H1 (cell line): ENCODE measurements at regions not wholly inside any gene's neighbourhood (a gene's known extent, or its start where the extent isn't known, plus 50 kb on each side); places are given as distances from the start of the nearest gene placed in this dataset.
"Not testable (repeated sequence)": the region's sequence is repeated elsewhere in the genome, so short reads cannot be mapped to it uniquely, and the experiment has no call there.

Experiments used
- CTCF ChIA-PET: fragments of 300-600 bp; sonication (Branson Sonifier 250); formaldehyde crosslinking; loops from one replicate; lab custom pipeline; 2021; ENCODE audit not compliant: partially characterized antibody; lab: Charles Lee
- POLR2A ChIA-PET: fragments of 300-600 bp; sonication (Branson Sonifier 250); formaldehyde crosslinking; loops from one replicate; lab custom pipeline; 2021; ENCODE audit warnings: inconsistent platforms; ENCODE audit not compliant: partially characterized antibody; lab: Charles Lee
- DNase-seq, 2 experiments: peaks; one replicate each; pipeline versions ENCODE4 v3.0.0 to v3.0.0-alpha.2; 2010 to 2022; ENCODE audit warnings: low spot score in 2 of 2, low read depth in 1 of 2, mixed read lengths in 1 of 2
- FAIRE-seq: peaks from 2 replicates; lab custom pipeline; 2011; peaks lifted over from hg19 to GRCh38; lab: Jason Lieb, UNC
- H2AFZ ChIP-seq: 2 replicates; pipeline ENCODE4 v1.8.1; 2012; ENCODE audit warnings: low read length, inconsistent platforms
- H2AK5ac ChIP-seq: 2 replicates; pipeline ENCODE4 v1.6.1; 2013; ENCODE audit warnings: low read depth, low read length
- H2BK120ac ChIP-seq: replicated peaks from 2 replicates; pipeline ENCODE3; 2013; ENCODE audit warnings: low read depth, low read length, inconsistent platforms
- H2BK12ac ChIP-seq: 2 replicates; pipeline ENCODE4 v1.6.1; 2013; ENCODE audit warnings: low read depth, low read length
- H2BK15ac ChIP-seq: 2 replicates; pipeline ENCODE4 v1.6.1; 2013; ENCODE audit warnings: low read length
- H2BK20ac ChIP-seq: 2 replicates; pipeline ENCODE4 v1.6.1; 2013; ENCODE audit warnings: low read length
- H2BK5ac ChIP-seq: 2 replicates; pipeline ENCODE4 v1.6.1; 2013; ENCODE audit warnings: low read depth, low read length
- H3K14ac ChIP-seq: 2 replicates; pipeline ENCODE4 v1.6.1; 2013; ENCODE audit warnings: inconsistent platforms; ENCODE audit not compliant: insufficient read length
- H3K18ac ChIP-seq: 2 replicates; pipeline ENCODE4 v1.6.1; 2013; ENCODE audit warnings: low read length; ENCODE audit errors: extremely low read depth
- H3K23ac ChIP-seq: 2 replicates; pipeline ENCODE4 v1.6.1; 2013; ENCODE audit warnings: inconsistent platforms; ENCODE audit not compliant: insufficient read length
- H3K23me2 ChIP-seq: 2 replicates; pipeline ENCODE4 v1.6.1; 2013; ENCODE audit warnings: low read depth, low read length
- H3K27ac ChIP-seq: 2 replicates; pipeline ENCODE4 v1.6.1; 2011; ENCODE audit warnings: low read depth, low read length, inconsistent platforms
- H3K27me3 ChIP-seq, 4 experiments: replicated peaks in 1 of 4; 1 replicate in 1 of 4; 2 replicates in 3 of 4; pipeline versions ENCODE4 v1.6.1 to v1.8.1; 2011 to 2013; ENCODE audit warnings: low read length in 3 of 4, mild to moderate bottlenecking in 3 of 4, inconsistent platforms in 2 of 4, mixed read lengths in 2 of 4, moderate library complexity in 1 of 4; ENCODE audit not compliant: control insufficient read depth in 3 of 4, insufficient read depth in 3 of 4; ENCODE audit errors: extremely low read depth in 1 of 4
- H3K36me3 ChIP-seq, 4 experiments: 2 replicates each; pipeline versions ENCODE4 v1.6.1 to v1.8.1; 2011 to 2013; ENCODE audit warnings: mild to moderate bottlenecking in 4 of 4, low read length in 3 of 4, moderate library complexity in 2 of 4, control low read depth in 1 of 4, inconsistent platforms in 1 of 4; ENCODE audit not compliant: insufficient read depth in 4 of 4, control insufficient read depth in 2 of 4
- H3K4ac ChIP-seq: replicated peaks from 2 replicates; pipeline ENCODE3; 2013; ENCODE audit warnings: low read length, low read depth, mixed read lengths, inconsistent platforms; ENCODE audit not compliant: insufficient read length
- H3K4me1 ChIP-seq, 4 experiments: replicated peaks in 1 of 4; 1 replicate in 1 of 4; 2 replicates in 3 of 4; pipeline versions ENCODE4 v1.6.1 to v1.8.1; 2011 to 2013; ENCODE audit warnings: low read length in 3 of 4, inconsistent platforms in 2 of 4, mixed read lengths in 1 of 4; ENCODE audit not compliant: insufficient read depth in 4 of 4, control insufficient read depth in 3 of 4
- H3K4me2 ChIP-seq, 2 experiments: 2 replicates each; pipeline versions ENCODE4 v1.6.1 to v1.8.1; 2011 to 2013; ENCODE audit warnings: low read depth in 2 of 2, low read length in 2 of 2, control low read depth in 1 of 2, inconsistent platforms in 1 of 2, mild to moderate bottlenecking in 1 of 2; ENCODE audit not compliant: insufficient read depth in 1 of 2
- H3K4me3 ChIP-seq, 4 experiments: fragments of 200-600, 300-600 bp in 1 of 4; sonication (generic), shearing (Covaris generic), sonication (Bioruptor Twin) in 1 of 4; 2 replicates each; pipeline versions ENCODE4 v1.5.1 to v1.8.1; 2011 to 2016; ENCODE audit warnings: low read length in 4 of 4, low read depth in 3 of 4, control low read depth in 2 of 4, inconsistent platforms in 2 of 4, mild to moderate bottlenecking in 2 of 4, mixed read lengths in 1 of 4, moderate library complexity in 1 of 4; ENCODE audit not compliant: insufficient read depth in 2 of 4; ENCODE audit errors: extremely low read depth in 1 of 4
- H3K56ac ChIP-seq: replicated peaks from 2 replicates; pipeline ENCODE3; 2013; ENCODE audit warnings: low read depth, mild to moderate bottlenecking, mixed read lengths, low read length, inconsistent platforms; ENCODE audit not compliant: insufficient read length
- H3K79me1 ChIP-seq: 2 replicates; pipeline ENCODE4 v1.6.1; 2013; ENCODE audit warnings: low read depth, low read length, control low read depth
- H3K79me2 ChIP-seq, 2 experiments: 2 replicates each; pipeline versions ENCODE4 v1.6.1 to v1.8.1; 2012 to 2013; ENCODE audit warnings: low read length in 2 of 2, mild to moderate bottlenecking in 2 of 2, inconsistent platforms in 1 of 2; ENCODE audit not compliant: insufficient read depth in 2 of 2, control insufficient read depth in 1 of 2
- H3K9ac ChIP-seq, 4 experiments: replicated peaks in 1 of 4; 1 replicate in 1 of 4; 2 replicates in 3 of 4; pipeline versions ENCODE4 v1.6.1 to v1.8.1; 2011 to 2013; ENCODE audit warnings: low read depth in 3 of 4, low read length in 3 of 4, control low read depth in 2 of 4, mild to moderate bottlenecking in 2 of 4, moderate library complexity in 2 of 4, inconsistent platforms in 1 of 4; ENCODE audit errors: extremely low read depth in 1 of 4
- H3K9me3 ChIP-seq, 2 experiments: 2 replicates each; pipeline versions ENCODE4 v1.6.1 to v1.8.1; 2012 to 2013; ENCODE audit warnings: mild to moderate bottlenecking in 2 of 2, moderate library complexity in 2 of 2, control low read depth in 1 of 2, inconsistent platforms in 1 of 2, low read depth in 1 of 2, low read length in 1 of 2, mixed read lengths in 1 of 2; ENCODE audit not compliant: insufficient read depth in 2 of 2
- H4K20me1 ChIP-seq, 2 experiments: replicated peaks in 1 of 2; 2 replicates each; pipeline versions ENCODE3 to v1.8.1; 2011 to 2013; ENCODE audit warnings: inconsistent platforms in 2 of 2, low read length in 2 of 2, mild to moderate bottlenecking in 1 of 2; ENCODE audit not compliant: insufficient read depth in 2 of 2, control insufficient read depth in 1 of 2
- H4K5ac ChIP-seq: 2 replicates; pipeline ENCODE4 v1.6.1; 2013; ENCODE audit warnings: low read length, low read depth, mixed read lengths, inconsistent platforms; ENCODE audit not compliant: insufficient read length
- H4K8ac ChIP-seq: 2 replicates; pipeline ENCODE4 v1.8.0; 2013; ENCODE audit warnings: mild to moderate bottlenecking, moderate library complexity, low read length, inconsistent platforms; ENCODE audit not compliant: insufficient read depth; ENCODE audit errors: extremely low read depth
- H4K91ac ChIP-seq: replicated peaks from 2 replicates; pipeline ENCODE3; 2013; ENCODE audit warnings: low read length, mixed read lengths, inconsistent platforms; ENCODE audit not compliant: insufficient read length
- WGBS, 2 experiments: shearing (Covaris generic) in 1 of 2; methylation state at CpG; one replicate each; pipeline versions ENCODE4 v1.1.6 to v1.1.7; 2013 to 2015; ENCODE audit warnings: low lambda C conversion rate in 2 of 2, mixed read lengths in 2 of 2, inconsistent platforms in 1 of 2, low coverage in 1 of 2, missing lambda C conversion rate in 1 of 2; ENCODE audit not compliant: insufficient replicate concordance in 2 of 2, insufficient coverage in 1 of 2, insufficient read length in 1 of 2; ENCODE audit errors: extremely low coverage in 1 of 2, missing lambda C conversion rate in 1 of 2; 5-methylcytosine and 5-hydroxymethylcytosine counted together

DNA sequence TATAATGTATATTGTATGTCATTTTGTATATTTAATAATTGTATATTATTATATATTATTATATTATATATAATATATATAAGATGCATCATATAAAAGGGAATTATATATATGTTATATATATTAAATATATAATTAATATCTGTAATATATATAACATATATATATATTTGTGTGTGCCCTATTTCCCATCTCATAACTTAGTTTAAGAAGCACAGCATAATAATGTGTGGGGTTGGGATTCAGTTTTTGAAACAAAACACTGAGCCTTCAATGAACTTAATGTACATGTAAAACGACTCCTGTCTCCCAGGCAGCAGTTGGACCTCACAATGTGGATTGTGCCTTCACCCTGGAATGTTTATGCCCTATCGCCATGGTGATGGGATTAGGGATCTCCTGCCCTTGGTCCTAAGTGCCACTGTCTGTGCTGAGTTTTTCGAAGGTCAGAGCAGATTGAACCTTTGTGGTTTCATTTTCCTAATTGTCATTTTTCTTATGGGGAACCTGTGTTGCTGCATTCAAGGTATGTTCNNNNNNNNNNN is 247.5 kb upstream of the TPTE start:
- H3K23ac ChIP-seq, POLR2A ChIA-PET, H3K14ac ChIP-seq, H3K79me2 ChIP-seq, H3K27ac ChIP-seq, H2AFZ ChIP-seq, H3K27me3 ChIP-seq, H4K8ac ChIP-seq, H4K5ac ChIP-seq, CTCF ChIA-PET, H3K36me3 ChIP-seq, H3K4ac ChIP-seq, H2AK5ac ChIP-seq, H4K91ac ChIP-seq, H3K23me2 ChIP-seq, H3K4me2 ChIP-seq, H2BK15ac ChIP-seq, H2BK5ac ChIP-seq, H2BK120ac ChIP-seq, H3K79me1 ChIP-seq, DNase-seq, H2BK12ac ChIP-seq, FAIRE-seq, H3K4me3 ChIP-seq, H2BK20ac ChIP-seq, H3K9ac ChIP-seq, H3K4me1 ChIP-seq, H4K20me1 ChIP-seq, H3K18ac ChIP-seq, H3K56ac ChIP-seq: not testable (repeated sequence)
- 60% methylated on average over 3 of the region's 3 CpGs; no CpG with 5 or more reads in 1 of the 2 experiments for WGBS, 2 experiments
- H3K9me3 ChIP-seq, result peaks cover 9 to 13% of the 10 kb centered on the region in 2 experiments
